Activated T-helper 2 cell treated with anti-CD3 and anti-CD28 coated beads, Interferon-gamma antibody, Interleukin-2, Interleukin-4, amounts not matched to agents 10 μg/mL and 5 μg/mL and 100 μg/mL, durations not matched to agents 14 hours and 24 hours and 36 hours (primary cell): ENCODE measurements at regions not wholly inside any gene's neighbourhood (a gene's known extent, or its start where the extent isn't known, plus 50 kb on each side); places are given as distances from the start of the nearest gene placed in this dataset.
"Not testable (repeated sequence)": the region's sequence is repeated elsewhere in the genome, so short reads cannot be mapped to it uniquely, and the experiment has no call there.

ENCODE experiments used
- DNase-seq: peaks from one replicate; pipeline ENCODE4 v3.0.0; 2021; ENCODE audit warnings: low spot score
- H3K27ac Mint-ChIP-seq: one replicate; pipeline ENCODE4 v1.8.0; 2021; ENCODE audit warnings: mixed read lengths
- H3K27me3 Mint-ChIP-seq: one replicate; pipeline ENCODE4 v1.8.0; 2021; ENCODE audit warnings: low read depth, mixed read lengths
- H3K36me3 Mint-ChIP-seq: one replicate; pipeline ENCODE4 v1.8.0; 2021; ENCODE audit warnings: low read depth, mixed read lengths
- H3K4me1 Mint-ChIP-seq: one replicate; pipeline ENCODE4 v1.8.0; 2021; ENCODE audit warnings: low read depth, mixed read lengths
- H3K4me3 Mint-ChIP-seq: one replicate; pipeline ENCODE4 v1.8.0; 2021; ENCODE audit warnings: low read depth, mild to moderate bottlenecking, moderate library complexity, mixed read lengths
- H3K9me3 Mint-ChIP-seq: one replicate; pipeline ENCODE4 v1.8.0; 2021; ENCODE audit warnings: mixed read lengths
- intact Hi-C: fragments of 100-400 bp; cut with micrococcal nuclease; formaldehyde crosslinking; loops from one replicate; pipeline ENCODE4 v1.15.1; 2023

DNA sequence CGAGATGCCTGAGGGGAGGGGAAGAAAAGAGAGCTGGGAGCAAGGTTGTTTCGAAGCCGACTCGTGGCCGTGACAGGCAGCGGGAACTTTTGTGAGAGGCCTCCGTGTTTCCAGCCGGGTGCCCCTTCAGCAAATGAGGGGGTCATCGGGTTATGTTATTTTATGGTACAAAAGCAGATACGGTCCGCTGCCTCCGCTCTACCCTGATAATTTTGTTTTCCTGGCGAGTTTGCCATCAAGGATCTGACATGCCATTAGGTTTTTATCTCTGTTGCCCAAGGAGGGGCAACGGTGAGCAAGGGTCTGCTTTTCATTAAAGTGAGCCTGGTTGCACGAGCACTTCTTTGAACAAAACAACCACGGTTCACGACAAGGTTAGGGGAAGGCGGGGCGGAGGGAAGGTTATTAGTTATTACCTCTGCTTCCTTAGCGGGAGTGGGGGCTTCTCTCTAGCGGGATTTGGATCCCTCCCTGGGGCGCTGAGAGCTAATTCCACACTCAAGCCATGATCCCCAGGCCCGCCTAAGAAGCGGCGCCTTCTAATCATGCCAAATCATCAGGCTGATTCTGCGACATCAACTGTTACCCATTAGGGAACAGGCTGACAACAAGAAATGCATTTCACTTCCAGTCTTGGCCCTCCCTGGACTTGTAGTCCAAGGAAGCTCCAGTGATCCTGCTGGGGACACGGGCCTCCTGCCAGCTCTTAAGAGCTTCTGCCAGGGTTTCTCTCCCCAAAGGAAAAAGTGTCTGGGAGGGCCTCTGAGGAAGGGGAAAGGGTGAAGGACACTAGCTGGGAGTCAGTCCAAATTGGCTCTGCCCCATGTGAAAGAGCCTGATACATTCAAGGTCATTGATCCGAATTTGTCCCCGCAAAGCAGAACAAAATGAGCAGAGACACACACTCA lies 617.7 kb downstream of the MID1IP1 start:
- Mint-ChIP-seq H3K4me1 (peaks cover 23% of the 10 kb centered on the region), H3K27ac (peak overlapping the region; percentile 87), H3K27me3 (no peaks in the 10 kb centered on the region), H3K9me3 (peaks cover 19% of the 10 kb centered on the region), H3K4me3 (no peak overlapping the region), H3K36me3 (peaks cover 23% of the 10 kb centered on the region)
- intact Hi-C loops = no loop called here
- no peak for DNase-seq

DNA sequence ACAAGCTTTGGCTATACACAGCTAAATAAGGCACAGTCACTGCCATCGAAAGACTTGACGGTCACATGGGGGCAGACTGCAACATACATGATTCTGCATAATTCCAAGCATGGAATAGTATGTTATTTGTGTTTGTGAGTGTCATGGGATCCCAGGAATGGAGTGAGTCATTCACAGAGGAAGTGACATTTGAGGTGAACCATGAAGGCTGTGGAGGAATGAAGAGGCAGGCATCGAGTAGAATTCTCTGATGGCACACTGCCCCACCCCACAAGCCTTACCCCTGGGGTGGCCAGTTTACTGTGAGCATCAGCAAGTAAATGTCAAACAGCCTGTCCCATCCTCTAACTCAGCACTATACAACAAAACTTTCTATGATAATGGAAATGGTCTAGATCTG lies 619.7 kb downstream of the MID1IP1 start:
- peaks cover 19% of the 10 kb centered on the region for H3K9me3 Mint-ChIP-seq
- no peaks in the 10 kb centered on the region for H3K27me3 Mint-ChIP-seq
- DNase-seq = no peak
- intact Hi-C loops = no loop called here
- peaks cover 40% of the 10 kb centered on the region for H3K4me1 Mint-ChIP-seq
- no peak overlapping the region for H3K4me3 Mint-ChIP-seq
- H3K36me3 Mint-ChIP-seq = peaks cover 27% of the 10 kb centered on the region
- no peak overlapping the region for H3K27ac Mint-ChIP-seq

DNA sequence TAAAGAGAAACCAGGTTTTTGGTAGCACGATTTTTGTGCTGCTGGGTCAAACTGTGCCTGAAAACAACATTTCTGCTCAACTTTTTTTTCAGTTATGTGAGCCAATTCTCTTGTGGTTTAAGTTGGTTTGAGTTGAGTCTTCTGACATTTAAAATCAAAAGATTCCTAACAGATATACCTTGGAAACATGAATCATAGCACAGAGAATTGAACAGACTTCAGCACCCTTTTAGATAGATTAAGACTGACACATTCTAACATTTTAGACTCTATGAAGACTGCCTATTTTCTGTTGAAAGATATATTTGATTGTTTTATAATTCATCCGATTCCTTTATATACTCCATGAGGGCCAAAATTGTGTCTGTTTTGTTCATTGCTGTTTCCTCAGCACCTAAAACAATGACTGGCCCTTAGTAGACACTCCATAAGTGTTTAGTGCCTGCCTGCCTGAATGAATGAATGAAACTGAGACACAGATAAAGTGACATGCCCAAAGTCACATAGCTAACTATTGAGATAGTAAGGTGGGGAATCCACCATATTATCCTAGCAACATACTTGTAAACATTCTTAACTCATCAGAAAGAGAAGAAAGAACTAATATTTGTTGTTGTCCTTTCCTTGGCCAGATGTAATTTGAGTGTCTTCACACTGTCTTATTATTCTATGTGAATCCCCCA lies 624.0 kb downstream of the MID1IP1 start:
- peaks cover 23% of the 10 kb centered on the region for H3K36me3 Mint-ChIP-seq
- no peaks in the 10 kb centered on the region for H3K27me3 Mint-ChIP-seq
- H3K27ac Mint-ChIP-seq = peak overlapping the region; percentile 96
- peak overlapping the region; percentile 30 for H3K4me3 Mint-ChIP-seq
- intact Hi-C loops = loop anchor here (1.0 to 5.0 kb wide), 12 partner anchors 16 to 747 kb away; no protein-coding TSS in a partner anchor
- H3K9me3 Mint-ChIP-seq = peaks cover 13% of the 10 kb centered on the region
- peaks cover 58% of the 10 kb centered on the region for H3K4me1 Mint-ChIP-seq
- DNase-seq = no peak

DNA sequence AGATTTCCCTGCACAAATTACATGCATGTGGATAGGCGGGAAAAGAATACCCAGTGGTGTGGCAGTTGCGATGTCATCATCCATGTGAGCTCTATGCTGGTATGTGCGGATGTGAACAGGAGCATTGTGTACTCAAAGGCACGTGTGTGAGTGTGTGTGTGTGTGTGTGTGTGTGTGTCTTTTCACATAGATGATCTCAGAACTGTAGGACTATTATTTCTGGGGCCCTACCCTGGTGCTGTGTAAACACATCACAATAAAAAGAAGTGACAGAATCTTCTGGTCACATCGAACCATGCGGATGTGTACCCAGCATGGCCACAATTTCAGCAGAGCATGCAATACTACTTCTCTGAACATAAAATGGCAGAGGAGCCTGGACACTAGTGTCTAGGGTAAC lies 624.8 kb downstream of the MID1IP1 start:
- H3K27me3 Mint-ChIP-seq = no peaks in the 10 kb centered on the region
- peaks cover 23% of the 10 kb centered on the region for H3K36me3 Mint-ChIP-seq
- peaks cover 57% of the 10 kb centered on the region for H3K4me1 Mint-ChIP-seq
- H3K9me3 Mint-ChIP-seq = peaks cover 13% of the 10 kb centered on the region
- H3K27ac Mint-ChIP-seq = peak overlapping the region; percentile 96
- intact Hi-C loops = loop anchor here (5.0 kb wide), 2 partner anchors 346 to 746 kb away; no protein-coding TSS in a partner anchor
- no peak for DNase-seq
- H3K4me3 Mint-ChIP-seq = peak overlapping the region; percentile 30

DNA sequence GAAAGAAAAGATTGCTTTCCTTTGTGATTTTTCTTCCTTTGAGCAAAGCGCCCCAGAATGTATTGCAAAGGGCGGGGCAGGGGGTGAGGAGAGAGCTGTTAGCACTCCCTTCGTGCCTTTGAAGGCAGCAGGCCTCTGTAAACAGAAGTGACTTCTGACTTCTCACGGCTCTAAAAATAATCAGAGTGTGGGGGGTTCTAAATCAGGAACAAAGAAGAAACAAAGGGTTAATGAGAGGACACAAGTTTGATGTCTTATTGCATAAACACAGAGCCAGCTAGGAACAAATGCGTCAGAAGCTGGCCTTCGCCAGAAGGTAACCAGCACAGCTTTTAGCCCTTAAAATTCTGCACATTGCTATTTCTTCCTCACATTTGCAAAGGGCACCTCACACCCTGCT lies 626.2 kb downstream of the MID1IP1 start:
- H3K27me3 Mint-ChIP-seq = no peaks in the 10 kb centered on the region
- H3K9me3 Mint-ChIP-seq = peaks cover 11% of the 10 kb centered on the region
- peaks cover 62% of the 10 kb centered on the region for H3K4me1 Mint-ChIP-seq
- peaks cover 21% of the 10 kb centered on the region for H3K36me3 Mint-ChIP-seq
- no peak for DNase-seq
- no peak overlapping the region for H3K4me3 Mint-ChIP-seq
- intact Hi-C loops = loop anchor here (5.0 kb wide), 2 partner anchors 345 to 745 kb away; no protein-coding TSS in a partner anchor
- peak overlapping the region; percentile 96 for H3K27ac Mint-ChIP-seq

DNA sequence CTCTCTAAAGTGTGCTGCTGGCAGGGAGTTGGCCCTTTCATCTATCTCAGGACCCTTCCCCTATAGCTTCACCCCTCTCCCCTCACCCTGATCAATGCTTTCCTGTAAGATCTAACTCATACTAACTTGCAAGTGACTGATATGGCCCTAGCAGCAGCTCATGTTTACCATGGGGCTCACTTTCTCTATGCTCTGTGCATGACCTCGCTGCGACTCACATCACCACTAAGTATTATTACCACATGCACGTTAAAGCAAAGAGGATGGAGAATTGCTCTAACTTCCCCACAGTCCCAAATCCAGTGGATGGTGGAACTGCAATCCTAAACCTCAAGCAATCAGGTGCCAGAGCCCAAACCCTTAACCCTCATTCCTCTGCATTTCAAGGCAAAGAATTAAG lies 626.6 kb downstream of the MID1IP1 start:
- DNase-seq = no peak
- H3K9me3 Mint-ChIP-seq = peaks cover 7% of the 10 kb centered on the region
- H3K4me1 Mint-ChIP-seq = peaks cover 60% of the 10 kb centered on the region
- H3K27ac Mint-ChIP-seq = peak overlapping the region; percentile 96
- intact Hi-C loops = loop anchor here (5.0 kb wide), 2 partner anchors 344 to 744 kb away; no protein-coding TSS in a partner anchor
- H3K36me3 Mint-ChIP-seq = peaks cover 17% of the 10 kb centered on the region
- H3K27me3 Mint-ChIP-seq = no peaks in the 10 kb centered on the region
- H3K4me3 Mint-ChIP-seq = no peak overlapping the region

DNA sequence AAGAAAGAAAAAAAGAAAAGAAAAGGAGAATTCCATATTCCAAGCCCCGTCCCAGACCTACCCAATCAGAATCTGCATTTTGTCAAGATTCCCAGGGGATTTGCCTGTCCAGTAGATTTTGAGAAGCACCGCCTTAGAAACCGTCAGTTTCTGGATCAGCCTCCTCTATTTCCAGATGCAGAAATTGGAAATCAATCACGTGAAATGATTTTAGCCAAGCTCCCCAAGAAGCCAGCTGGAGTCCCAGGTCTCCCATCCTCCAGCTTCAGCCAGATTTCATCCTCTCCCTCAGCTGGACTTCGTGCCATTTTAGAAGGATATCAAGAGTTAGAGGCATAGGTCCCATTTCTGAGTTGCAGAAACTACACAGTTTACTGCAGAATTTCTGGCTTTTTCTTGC lies 629.3 kb downstream of the MID1IP1 start:
- Mint-ChIP-seq H3K27me3 (no peaks in the 10 kb centered on the region), H3K4me3 (no peak overlapping the region), H3K36me3 (peaks cover 11% of the 10 kb centered on the region), H3K4me1 (peaks cover 45% of the 10 kb centered on the region), H3K27ac (no peak overlapping the region), H3K9me3 (peaks cover 7% of the 10 kb centered on the region)
- intact Hi-C loops = no loop called here
- DNase-seq = no peak

DNA sequence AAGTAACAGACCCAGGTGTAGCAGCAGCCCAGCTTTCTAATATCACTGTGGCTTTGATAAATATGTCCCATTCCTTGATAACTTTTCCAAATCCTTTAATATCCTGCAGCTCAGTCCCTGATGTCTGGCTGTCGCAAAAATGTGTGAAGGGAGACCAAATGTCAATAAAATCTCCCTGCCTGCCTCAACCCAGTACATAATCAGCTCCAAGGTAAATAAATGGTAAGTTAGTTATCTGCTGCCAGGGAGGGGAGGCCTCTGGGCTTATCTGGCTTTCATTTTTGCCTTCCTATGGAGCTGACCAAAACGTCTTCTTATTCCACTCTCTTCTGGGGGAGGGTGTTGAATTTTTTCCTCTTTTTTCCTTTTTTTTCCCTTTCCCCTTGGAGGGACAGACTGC lies 630.6 kb downstream of the MID1IP1 start:
- no peak for DNase-seq
- Mint-ChIP-seq H3K27ac (peak overlapping the region; percentile 39), H3K4me1 (peaks cover 40% of the 10 kb centered on the region), H3K9me3 (peaks cover 7% of the 10 kb centered on the region), H3K27me3 (no peaks in the 10 kb centered on the region), H3K4me3 (no peak overlapping the region), H3K36me3 (peaks cover 7% of the 10 kb centered on the region)
- intact Hi-C loops = no loop called here

DNA sequence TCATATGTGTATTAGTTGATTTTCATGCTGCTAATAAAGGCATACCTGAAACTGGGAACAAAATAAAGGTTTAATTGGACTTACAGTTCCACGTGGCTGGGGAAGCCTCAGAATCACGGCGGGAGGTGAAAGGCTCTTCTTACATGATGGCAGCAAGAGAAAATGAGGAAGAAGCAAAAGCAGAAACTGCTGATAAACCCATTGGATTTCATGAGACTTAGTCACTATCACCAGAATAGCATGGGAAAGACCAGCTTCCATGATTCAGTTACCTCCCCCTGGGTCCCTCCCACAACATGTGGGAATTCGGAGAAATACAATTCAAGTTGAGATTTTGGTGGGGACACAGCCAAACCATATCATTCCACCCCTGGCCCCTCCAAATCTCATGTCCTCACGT lies 633.4 kb downstream of the MID1IP1 start:
- intact Hi-C loops = not testable (repeated sequence)

DNA sequence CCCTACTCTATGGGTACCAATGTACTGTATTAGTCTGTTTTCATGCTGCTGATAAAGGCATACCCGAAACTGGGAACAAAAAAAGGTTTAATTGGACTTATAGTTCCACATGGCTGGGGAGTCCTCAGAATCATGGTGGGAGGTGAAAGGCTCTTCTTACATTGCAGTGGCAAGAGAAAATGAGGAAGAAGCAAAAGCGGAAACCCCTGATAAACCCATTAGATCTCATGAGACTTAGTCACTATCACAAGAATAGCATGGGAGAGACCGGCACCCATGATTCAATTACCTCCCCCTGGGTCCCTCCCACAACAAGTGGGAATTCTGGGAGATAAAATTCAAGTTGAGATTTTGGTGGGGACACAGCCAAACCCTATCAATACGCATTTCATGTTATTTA lies 635.3 kb downstream of the MID1IP1 start:
- H3K4me3 Mint-ChIP-seq, H3K9me3 Mint-ChIP-seq, DNase-seq, intact Hi-C loops, H3K36me3 Mint-ChIP-seq, H3K27me3 Mint-ChIP-seq: not testable (repeated sequence)
- Mint-ChIP-seq H3K27ac (peak overlapping the region; percentile 12), H3K4me1 (peaks cover 42% of the 10 kb centered on the region)

More for the DNA sequence above, 633.4 kb downstream of the MID1IP1 start:
- H3K4me3 Mint-ChIP-seq, H3K27me3 Mint-ChIP-seq, DNase-seq, H3K36me3 Mint-ChIP-seq, H3K27ac Mint-ChIP-seq, H3K9me3 Mint-ChIP-seq: not testable (repeated sequence)
- H3K4me1 Mint-ChIP-seq = peaks cover 27% of the 10 kb centered on the region

DNA sequence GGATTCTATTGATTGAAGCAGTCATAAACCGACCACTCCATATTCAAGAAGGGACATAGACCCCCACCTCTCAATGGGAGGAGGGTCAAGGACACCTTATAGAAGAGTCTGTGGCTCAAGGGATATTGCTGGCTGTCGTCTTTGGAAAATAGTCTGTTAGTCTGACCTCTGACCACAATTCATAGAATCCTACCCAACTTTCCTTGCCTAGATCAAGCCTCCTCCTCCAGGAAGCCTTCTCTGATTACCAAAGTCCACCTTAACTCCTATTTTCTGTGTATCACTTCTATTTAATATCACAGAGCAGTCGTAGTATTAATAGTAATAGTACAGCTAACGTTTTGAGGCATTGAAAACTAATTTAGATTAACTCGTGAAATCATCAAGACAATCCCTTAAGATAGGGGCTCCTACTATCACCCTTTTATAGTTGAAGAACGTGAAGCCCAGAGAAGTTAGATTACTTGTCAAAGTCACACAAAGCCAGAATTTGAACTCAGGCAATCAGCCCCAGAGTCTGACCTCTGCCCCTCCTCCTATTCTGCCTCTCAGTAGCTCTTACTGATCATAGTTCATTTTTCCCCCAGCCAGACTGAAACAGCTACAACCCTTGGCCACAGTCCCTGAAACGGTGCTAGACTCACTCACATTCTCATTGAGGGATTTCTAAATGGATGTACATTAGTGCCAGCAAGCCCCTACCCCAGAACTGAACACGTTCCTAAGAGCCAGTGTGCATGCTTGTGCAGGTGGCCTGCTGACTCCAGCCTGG lies 636.6 kb downstream of the MID1IP1 start:
- Mint-ChIP-seq H3K4me3 (no peak overlapping the region), H3K36me3 (peaks cover 5% of the 10 kb centered on the region), H3K27ac (peak overlapping the region; percentile 49), H3K9me3 (peaks cover 7% of the 10 kb centered on the region), H3K27me3 (no peaks in the 10 kb centered on the region), H3K4me1 (peaks cover 47% of the 10 kb centered on the region)
- intact Hi-C loops = no loop called here
- DNase-seq = no peak
